ENCODE measurements at regions not wholly inside any gene's neighbourhood (a gene's known extent, or its start where the extent isn't known, plus 50 kb on each side); places are given as distances from the start of the nearest gene placed in this dataset.

- DNase-seq (ENCODE audit: low read depth): no peak
Observed at GRCh38 chr13:31081316-31081715, 80.4 kb downstream of the HSPH1 start.

GRCh38 chr13:31074756-31075155 is 86.9 kb downstream of the HSPH1 start:
- DNase-seq (ENCODE audit: low read depth): no peak

- DNase-seq (ENCODE audit: low read depth): no peak
Observed at GRCh38 chr13:31073859-31074718, 87.6 kb downstream of the HSPH1 start.

DNA sequence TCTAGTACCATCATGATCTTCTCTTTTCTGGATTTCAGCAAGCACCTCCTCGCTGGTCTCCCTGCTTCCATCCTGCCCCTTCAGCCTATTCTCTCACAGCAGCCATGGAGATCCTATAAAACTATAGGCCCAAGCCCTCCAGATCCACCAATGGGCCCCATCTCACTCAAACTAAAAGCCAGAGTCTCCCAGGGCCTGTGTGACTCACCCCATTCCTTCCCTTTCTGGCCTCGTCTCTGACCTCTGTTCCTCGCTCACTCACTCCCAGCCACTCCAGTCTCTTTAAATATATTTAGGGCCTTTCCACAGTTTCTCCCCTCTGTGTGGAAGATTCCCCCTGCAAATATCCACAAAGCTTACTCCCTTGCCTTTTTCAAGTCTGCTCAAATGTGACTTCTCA is 89.7 kb downstream of the HSPH1 start:
- no peak for DNase-seq (ENCODE audit: low read depth)

DNA sequence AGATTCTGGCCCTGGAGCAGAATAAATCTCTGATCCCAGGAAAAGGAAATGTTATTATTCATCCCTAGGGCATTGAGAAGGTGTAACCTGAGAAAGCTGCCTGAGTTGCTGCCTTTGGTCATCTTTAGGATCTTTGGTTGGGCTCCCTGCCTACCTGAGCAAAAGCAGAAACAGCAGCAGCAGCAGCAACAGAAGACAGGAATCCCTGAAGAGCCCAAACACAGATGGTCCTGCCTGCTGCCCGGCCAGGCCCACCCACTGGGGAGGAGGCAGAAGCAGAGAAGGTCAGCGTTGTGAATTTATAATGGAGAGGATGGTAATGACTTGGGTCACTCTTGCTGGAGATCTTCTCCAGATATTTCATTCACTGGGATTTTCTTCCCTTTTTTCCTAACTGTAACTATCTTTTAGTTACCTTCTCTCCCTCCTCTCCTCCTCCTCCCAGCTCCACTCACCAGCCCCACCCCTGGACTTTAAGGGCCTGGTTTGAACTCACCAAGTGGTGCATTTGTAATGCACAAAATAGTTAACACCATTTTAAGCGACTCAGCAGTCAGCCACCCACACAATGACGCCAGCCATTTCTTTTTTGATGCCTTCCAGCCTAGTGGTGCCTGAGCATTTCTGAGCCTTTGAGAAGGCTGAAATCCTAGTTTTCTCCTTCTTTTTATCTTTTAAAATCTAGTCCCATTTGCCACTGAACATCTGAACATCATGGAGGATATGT is 91.7 kb downstream of the HSPH1 start:
- no peak for DNase-seq (ENCODE audit: low read depth)

GRCh38 chr13:31068119-31068423 is 93.6 kb downstream of the HSPH1 start:
- no peak for DNase-seq (ENCODE audit: low read depth)

GRCh38 chr13:31067416-31068118 is 94.1 kb downstream of the HSPH1 start:
- DNase-seq (ENCODE audit: low read depth): no peak

DNA sequence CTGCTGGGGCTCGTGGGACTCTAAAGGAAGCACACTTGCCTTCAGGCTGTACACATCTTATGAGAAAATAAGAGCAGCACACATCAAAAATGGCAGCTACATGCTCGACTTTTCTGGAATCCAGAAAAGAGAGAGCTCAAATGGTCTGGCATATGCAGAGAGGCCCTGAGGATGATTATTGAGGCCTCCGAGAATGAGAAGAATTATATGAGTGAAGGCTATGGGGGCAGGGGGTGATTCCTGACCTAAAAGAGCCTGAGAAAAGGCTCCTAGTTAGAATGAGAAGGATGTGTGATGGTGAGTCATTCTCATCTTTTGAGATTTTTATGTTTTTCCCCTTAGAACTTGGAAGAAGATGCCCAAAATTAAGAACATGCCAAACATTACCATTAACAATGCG is 97.1 kb downstream of the HSPH1 start:
- DNase-seq (ENCODE audit: low read depth): no peak

- no peak for DNase-seq (ENCODE audit: low read depth)
Observed at GRCh38 chr13:31063772-31064171, 97.9 kb downstream of the HSPH1 start.

DNA sequence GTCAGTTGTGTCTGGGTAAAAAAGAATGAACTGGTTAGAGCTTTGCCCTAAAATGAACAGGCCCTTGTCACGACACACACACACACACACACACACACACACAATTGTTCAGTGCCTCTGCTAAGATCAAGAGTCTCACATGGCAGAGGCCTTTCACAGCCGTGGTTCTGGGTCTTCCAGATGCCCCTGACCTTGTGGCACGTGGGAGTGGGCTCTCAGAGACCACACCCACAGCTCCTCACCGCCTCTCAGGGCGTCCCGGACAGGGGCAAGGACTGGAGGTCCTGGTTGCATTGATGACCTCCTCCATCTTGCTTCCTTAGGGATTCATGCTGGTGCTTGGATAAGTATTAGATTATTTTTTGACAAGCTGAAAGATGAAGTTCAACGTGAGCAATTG is 101.0 kb downstream of the HSPH1 start:
- no peak for DNase-seq (ENCODE audit: low read depth)

- DNase-seq (ENCODE audit: low read depth): no peak
Observed at GRCh38 chr13:31060220-31060619, 101.5 kb downstream of the HSPH1 start.

GRCh38 chr13:31057403-31058033 is 104.2 kb downstream of the HSPH1 start:
- no peak for DNase-seq (ENCODE audit: low read depth)

GRCh38 chr13:31056644-31057271 is 104.9 kb downstream of the HSPH1 start:
- no peak for DNase-seq (ENCODE audit: low read depth)

GRCh38 chr13:31055589-31055988 is 106.1 kb downstream of the HSPH1 start:
- DNase-seq (ENCODE audit: low read depth): no peak

DNA sequence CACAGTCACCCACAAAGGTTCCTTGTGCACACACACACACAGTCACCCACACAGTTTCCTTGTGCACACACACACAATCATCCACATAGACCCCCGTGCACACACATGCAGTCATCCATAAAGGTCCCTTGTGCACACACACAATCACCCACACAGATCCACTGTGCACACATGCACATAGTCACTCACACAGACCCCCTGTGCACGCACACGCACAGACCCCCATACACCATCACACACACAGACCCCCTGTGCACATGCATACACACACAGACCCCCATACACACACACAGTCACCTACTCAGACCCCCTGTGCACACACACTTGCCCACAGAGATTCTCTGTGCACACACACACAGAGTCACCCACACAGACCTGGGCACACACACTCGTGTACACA is 107.1 kb downstream of the HSPH1 start:
- DNase-seq (ENCODE audit: low read depth): no peak

DNA sequence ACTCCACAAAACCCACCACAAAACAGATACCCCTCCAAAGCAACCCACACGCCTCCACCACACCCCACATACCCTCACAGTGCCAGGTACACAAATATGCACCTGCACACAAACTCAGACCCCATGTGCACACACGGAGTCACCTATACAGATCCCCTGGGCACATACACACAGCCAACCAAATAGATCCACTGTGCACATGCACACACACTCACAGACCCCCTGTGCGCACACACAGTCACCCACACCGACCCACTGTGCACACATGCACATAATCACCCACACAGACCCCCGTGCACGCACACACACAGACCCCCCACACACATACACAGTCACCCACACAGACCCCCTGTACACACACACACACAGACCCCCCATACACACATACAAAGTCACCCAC is 107.8 kb downstream of the HSPH1 start:
- no peak for DNase-seq (ENCODE audit: low read depth)

GRCh38 chr13:31053091-31053490 is 108.6 kb downstream of the HSPH1 start:
- DNase-seq (ENCODE audit: low read depth): no peak

- no peak for DNase-seq (ENCODE audit: low read depth)
Observed at GRCh38 chr13:31052478-31052877, 109.2 kb downstream of the HSPH1 start.

GRCh38 chr13:31051999-31052398 is 109.7 kb downstream of the HSPH1 start:
- DNase-seq (ENCODE audit: low read depth): no peak

DNA sequence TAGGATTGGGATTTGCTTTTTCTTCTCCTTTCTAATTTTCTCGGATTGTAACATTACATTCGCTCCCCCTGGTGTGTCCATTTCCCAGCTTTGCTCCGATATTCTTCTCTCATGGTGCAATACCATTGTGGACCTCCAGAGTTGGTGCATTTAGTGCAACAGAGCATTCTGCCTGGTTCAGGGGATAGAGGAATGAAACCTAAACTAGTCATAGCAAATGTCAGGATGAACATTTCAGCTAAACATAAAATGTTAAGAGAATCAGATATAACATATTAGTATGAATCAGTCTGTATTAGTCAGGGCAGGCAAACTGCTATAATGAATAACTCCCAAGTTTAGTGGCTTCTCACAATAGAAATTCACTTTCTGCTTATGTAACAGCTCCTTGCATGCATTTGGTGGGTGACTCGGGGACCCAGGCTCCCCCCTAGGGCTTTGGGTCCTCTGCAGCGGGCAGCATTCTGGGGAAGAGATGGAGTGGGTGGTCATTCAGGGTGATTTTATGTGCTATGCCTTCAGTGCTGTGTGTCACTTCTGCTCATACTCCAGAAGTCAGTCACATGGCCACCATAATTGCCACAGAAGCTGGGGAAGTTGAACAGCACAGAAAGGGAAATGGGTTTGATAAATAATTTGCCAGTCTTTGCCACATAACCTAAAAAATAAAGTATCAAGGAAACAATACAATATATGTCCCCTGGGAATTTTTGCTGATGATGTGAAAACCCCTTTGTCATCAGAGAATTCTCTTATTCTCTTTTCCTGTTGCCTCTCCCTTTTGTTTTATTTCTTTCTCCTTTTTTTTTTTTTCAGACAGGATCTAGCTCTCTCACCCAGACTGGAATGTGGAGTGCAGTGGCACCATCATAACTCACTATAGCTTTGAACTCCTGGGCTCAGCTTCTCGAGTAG is 111.0 kb downstream of the HSPH1 start:
- no peak for DNase-seq (ENCODE audit: low read depth)

GRCh38 chr13:31049833-31050232 is 111.9 kb downstream of the HSPH1 start:
- DNase-seq (ENCODE audit: low read depth): no peak
